ENCODE measurements at regions not wholly inside any gene's neighbourhood (a gene's known extent, or its start where the extent isn't known, plus 50 kb on each side); places are given as distances from the start of the nearest gene placed in this dataset.

GRCh38 chr9:93898502-93899426, 56.4 kb downstream of the BARX1 start:
- H3K9me3 ChIP-seq (ENCODE audit: control insufficient read depth, insufficient read depth, low read length): no peaks in the 10 kb centered on the region
- no peak overlapping the region for H3K4me3 ChIP-seq (ENCODE audit: low read length)
- no peaks in the 10 kb centered on the region for H4K20me1 ChIP-seq (ENCODE audit: control insufficient read depth, insufficient read depth, low read depth, low read length)
- H3K27me3 ChIP-seq (ENCODE audit: control insufficient read depth, low read length): no peaks in the 10 kb centered on the region
- H3K4me1 ChIP-seq (ENCODE audit: control insufficient read depth, low read length): no peaks in the 10 kb centered on the region
- H3K9me2 ChIP-seq (replicated peaks; ENCODE audit: control insufficient read depth, low read length): no peaks in the 10 kb centered on the region
- H3K27ac ChIP-seq (ENCODE audit: low read depth, low read length): no peak overlapping the region
- no peaks in the 10 kb centered on the region for H3K79me2 ChIP-seq (ENCODE audit: control insufficient read depth, low read length)
- no peaks in the 10 kb centered on the region for H3K36me3 ChIP-seq (ENCODE audit: control insufficient read depth, low read length)
- H3F3A ChIP-seq (ENCODE audit: control insufficient read depth, insufficient read depth): no peaks in the 10 kb centered on the region
- TF ChIP-seq CTCF (IDR thresholded peaks at IDR 0.05; ENCODE audit: low read depth, low read length, poor library complexity, severe bottlenecking) (no peak), EZH2phosphoT487 (IDR thresholded peaks at IDR 0.05; ENCODE audit: borderline replicate concordance, low read length) (no peak)
- H3K4me2 ChIP-seq (ENCODE audit: low read length): no peak overlapping the region

- TF ChIP-seq CTCF (IDR thresholded peaks at IDR 0.05; ENCODE audit: low read depth, low read length, poor library complexity, severe bottlenecking): no peak
- Histone ChIP-seq H4K20me1 (ENCODE audit: control insufficient read depth, insufficient read depth, low read depth, low read length) (no peaks in the 10 kb centered on the region), H3F3A (ENCODE audit: control insufficient read depth, insufficient read depth) (no peaks in the 10 kb centered on the region), H3K36me3 (ENCODE audit: control insufficient read depth, low read length) (no peaks in the 10 kb centered on the region), H3K9me3 (ENCODE audit: control insufficient read depth, insufficient read depth, low read length) (peaks cover 1% of the 10 kb centered on the region; the same call in 1 of the 2 replicates), H3K4me1 (ENCODE audit: control insufficient read depth, low read length) (no peaks in the 10 kb centered on the region), H3K27ac (ENCODE audit: low read depth, low read length) (no peak overlapping the region), H3K9me2 (replicated peaks; ENCODE audit: control insufficient read depth, low read length) (no peaks in the 10 kb centered on the region), H3K79me2 (ENCODE audit: control insufficient read depth, low read length) (no peaks in the 10 kb centered on the region), H3K4me2 (ENCODE audit: low read length) (no peak overlapping the region), H3K27me3 (ENCODE audit: control insufficient read depth, low read length) (no peaks in the 10 kb centered on the region), H3K4me3 (ENCODE audit: low read length) (no peak overlapping the region)
Measured at GRCh38 chr9:93898026-93898425, 57.1 kb downstream of the BARX1 start.

GRCh38 chr9:93897075-93897970, 57.8 kb downstream of the BARX1 start:
- Histone ChIP-seq H3K9me2 (replicated peaks; ENCODE audit: control insufficient read depth, low read length) (no peaks in the 10 kb centered on the region), H3K4me1 (ENCODE audit: control insufficient read depth, low read length) (no peaks in the 10 kb centered on the region), H3K9me3 (ENCODE audit: control insufficient read depth, insufficient read depth, low read length) (peaks cover 3% of the 10 kb centered on the region; the same call in 1 of the 2 replicates), H4K20me1 (ENCODE audit: control insufficient read depth, insufficient read depth, low read depth, low read length) (no peaks in the 10 kb centered on the region), H3K79me2 (ENCODE audit: control insufficient read depth, low read length) (no peaks in the 10 kb centered on the region), H3K27ac (ENCODE audit: low read depth, low read length) (no peak overlapping the region), H3F3A (ENCODE audit: control insufficient read depth, insufficient read depth) (no peaks in the 10 kb centered on the region), H3K4me3 (ENCODE audit: low read length) (no peak overlapping the region), H3K27me3 (ENCODE audit: control insufficient read depth, low read length) (no peaks in the 10 kb centered on the region), H3K4me2 (ENCODE audit: low read length) (no peak overlapping the region), H3K36me3 (ENCODE audit: control insufficient read depth, low read length) (no peaks in the 10 kb centered on the region)
- no peak for TF ChIP-seq EZH2phosphoT487 (IDR thresholded peaks at IDR 0.05; ENCODE audit: borderline replicate concordance, low read length)
- TF ChIP-seq CTCF (IDR thresholded peaks at IDR 0.05; ENCODE audit: low read depth, low read length, poor library complexity, severe bottlenecking): no peak

All from DOHH2 (cell line).